Epithelial cell of esophagus (primary cell): ENCODE measurements at regions not wholly inside any gene's neighbourhood (a gene's known extent, or its start where the extent isn't known, plus 50 kb on each side); places are given as distances from the start of the nearest gene placed in this dataset.

Source experiments
- DNase-seq: peaks from one replicate; pipeline ENCODE4 v3.0.0; 2010; ENCODE audit warnings: low read depth
- H3K4me3 ChIP-seq: 2 replicates; pipeline ENCODE4 v1.5.1; 2011; ENCODE audit warnings: mild to moderate bottlenecking, low read length, control low read depth
- TF ChIP-seq, protein P1 (sequence below): IDR thresholded peaks from 2 replicates; pipeline ENCODE4 v1.5.1; 2011; ENCODE audit warnings: low read depth, mild to moderate bottlenecking, low read length, control low read depth, inconsistent platforms; ENCODE audit not compliant: insufficient read depth; ENCODE audit errors: missing control alignments

DNA sequence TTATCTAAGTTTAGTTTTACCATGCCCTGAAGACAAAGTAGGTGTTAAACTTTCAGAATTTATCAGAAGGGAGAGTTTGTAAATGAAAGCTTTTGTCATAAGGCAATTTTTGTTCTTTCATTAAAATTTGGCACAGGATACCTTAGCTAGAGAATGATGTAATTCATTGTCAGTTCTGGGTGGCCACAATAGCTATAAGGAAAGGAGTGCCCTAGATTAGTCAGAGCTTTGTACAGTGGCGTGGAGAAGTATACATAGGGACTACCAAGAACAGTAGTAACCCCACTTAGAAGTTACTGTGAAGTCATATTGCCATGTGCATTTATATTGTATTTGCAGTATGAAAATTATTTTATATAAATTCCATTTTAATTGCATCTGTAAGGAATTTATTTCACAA lies 126.3 kb upstream of the CARD18 start:
- no peak overlapping the region for H3K4me3 ChIP-seq
- TF ChIP-seq, protein P1, sequence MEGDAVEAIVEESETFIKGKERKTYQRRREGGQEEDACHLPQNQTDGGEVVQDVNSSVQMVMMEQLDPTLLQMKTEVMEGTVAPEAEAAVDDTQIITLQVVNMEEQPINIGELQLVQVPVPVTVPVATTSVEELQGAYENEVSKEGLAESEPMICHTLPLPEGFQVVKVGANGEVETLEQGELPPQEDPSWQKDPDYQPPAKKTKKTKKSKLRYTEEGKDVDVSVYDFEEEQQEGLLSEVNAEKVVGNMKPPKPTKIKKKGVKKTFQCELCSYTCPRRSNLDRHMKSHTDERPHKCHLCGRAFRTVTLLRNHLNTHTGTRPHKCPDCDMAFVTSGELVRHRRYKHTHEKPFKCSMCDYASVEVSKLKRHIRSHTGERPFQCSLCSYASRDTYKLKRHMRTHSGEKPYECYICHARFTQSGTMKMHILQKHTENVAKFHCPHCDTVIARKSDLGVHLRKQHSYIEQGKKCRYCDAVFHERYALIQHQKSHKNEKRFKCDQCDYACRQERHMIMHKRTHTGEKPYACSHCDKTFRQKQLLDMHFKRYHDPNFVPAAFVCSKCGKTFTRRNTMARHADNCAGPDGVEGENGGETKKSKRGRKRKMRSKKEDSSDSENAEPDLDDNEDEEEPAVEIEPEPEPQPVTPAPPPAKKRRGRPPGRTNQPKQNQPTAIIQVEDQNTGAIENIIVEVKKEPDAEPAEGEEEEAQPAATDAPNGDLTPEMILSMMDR: no peak
- peak; percentile 83 for DNase-seq

GRCh38 chr11:105260976-105261375 lies 121.4 kb upstream of the CARD18 start:
- no peak for DNase-seq
- TF ChIP-seq, protein P1: no peak
- H3K4me3 ChIP-seq: no peak overlapping the region

DNA sequence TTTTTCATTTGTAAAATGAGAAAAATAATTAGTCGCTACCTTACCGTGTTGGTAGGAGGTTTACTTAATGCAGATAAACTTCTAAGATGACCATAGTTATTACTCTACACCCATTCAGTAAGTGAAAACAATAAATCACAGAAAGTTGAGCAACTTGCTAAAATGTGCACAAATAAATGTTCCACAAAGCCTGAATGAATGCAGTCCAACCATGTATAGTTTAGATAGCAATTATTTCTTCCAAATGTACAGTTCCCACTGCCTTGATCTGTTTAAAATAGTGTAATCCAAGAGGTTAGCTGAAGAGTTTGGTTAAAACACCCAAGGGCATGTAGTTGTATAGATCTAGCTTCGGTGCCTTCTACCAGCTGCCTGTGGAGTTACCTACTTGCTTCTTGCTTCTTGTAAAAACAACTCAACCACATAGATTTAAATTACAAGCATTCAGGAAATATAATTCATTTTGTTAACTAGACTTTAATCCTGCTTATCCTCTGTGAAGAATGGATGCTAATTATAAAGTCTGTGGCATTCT lies 106.3 kb upstream of the CARD18 start:
- no peak overlapping the region for H3K4me3 ChIP-seq
- TF ChIP-seq, protein P1: no peak
- no peak for DNase-seq

- TF ChIP-seq, protein P1: no peak
- DNase-seq: peak; percentile 91
- no peak overlapping the region for H3K4me3 ChIP-seq
These were observed 104.7 kb upstream of the CARD18 start for GRCh38 chr11:105244160-105244825.

- no peak overlapping the region for H3K4me3 ChIP-seq
- no peak for DNase-seq
- TF ChIP-seq, protein P1: no peak
These were observed 101.6 kb upstream of the CARD18 start for GRCh38 chr11:105241136-105241535.

DNA sequence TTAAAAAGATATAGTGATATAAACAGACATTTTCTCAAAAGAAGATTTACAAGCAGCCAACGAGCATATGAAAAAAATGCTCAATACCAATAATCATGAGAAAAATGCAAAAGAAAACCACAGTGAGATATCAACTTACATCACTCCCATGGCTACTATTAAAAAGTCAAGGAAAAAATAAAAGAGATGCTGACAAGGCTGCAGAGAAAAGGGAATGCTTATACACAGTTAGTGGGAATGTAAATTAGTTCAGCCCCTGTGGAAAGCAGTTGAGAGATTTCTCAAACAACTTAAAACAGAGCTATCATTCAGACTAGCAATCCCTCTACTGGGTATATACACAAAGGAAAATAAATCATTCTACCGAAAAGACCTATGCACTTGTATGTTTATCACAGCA lies 97.1 kb upstream of the CARD18 start:
- no peak overlapping the region for H3K4me3 ChIP-seq
- TF ChIP-seq, protein P1: no peak
- no peak for DNase-seq

DNA sequence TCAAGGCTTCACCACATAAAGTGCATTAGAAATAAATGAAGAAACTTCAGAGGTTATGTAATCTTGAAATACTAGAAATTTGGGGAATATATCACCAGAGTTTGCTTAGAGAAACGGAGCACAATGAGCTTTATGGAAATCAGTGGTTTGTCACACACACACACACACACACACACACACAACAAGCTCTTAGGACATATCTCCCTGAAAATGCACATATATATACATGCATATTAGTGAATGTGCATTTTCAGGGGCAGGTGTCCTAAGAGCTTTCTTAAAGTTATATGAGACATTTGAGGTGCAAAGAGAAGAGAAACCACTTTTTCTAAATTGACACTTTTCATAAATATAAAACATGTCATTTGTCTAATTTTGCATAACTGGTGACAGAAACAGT lies 93.7 kb upstream of the CARD18 start:
- TF ChIP-seq, protein P1: no peak
- H3K4me3 ChIP-seq: no peak overlapping the region
- no peak for DNase-seq
